K562 (cell line): ENCODE measurements at regions not wholly inside any gene's neighbourhood (a gene's known extent, or its start where the extent isn't known, plus 50 kb on each side); places are given as distances from the start of the nearest gene placed in this dataset.

Source experiments
- ATAC-seq: fragments of 200-7000 bp; cut with Tn5 transposase; 3 replicates; pipeline ENCODE4 v1.9.1; 2020; ENCODE audit warnings: moderate library complexity
- BruUV-seq: library from RNA; stranded (reverse); fragments of 400-500 nt; replicated peaks from 2 replicates; lab custom pipeline; 2021; lab: Mats Ljungman, UMichigan
- CTCF ChIA-PET: fragments of 300-600 bp; formaldehyde crosslinking; extraction: SDS; loops from one replicate; lab custom pipeline; 2021; ENCODE audit warnings: low intra/inter-chr PET ratio; lab: Yijun Ruan, JAX
- POLR2A ChIA-PET: fragments of 300-600, 350-650 bp; sonication (Branson Sonifier 250); formaldehyde crosslinking; extraction: SDS; loops from one replicate; lab custom pipeline; 2021; ENCODE audit warnings: antibody characterized with exemption, inconsistent platforms; lab: Yijun Ruan, JAX
- DNase-seq, 4 experiments: peaks; one replicate each; pipeline versions ENCODE4 v3.0.0 to v3.0.0-alpha.2; 2011 to 2018; ENCODE audit warnings: low spot score in 3 of 4, mixed read lengths in 3 of 4; ENCODE audit errors: extremely low read depth in 1 of 4
- FAIRE-seq: peaks from 2 replicates; lab custom pipeline; 2011; peaks lifted over from hg19 to GRCh38; lab: Jason Lieb, UNC
- H2AFZ ChIP-seq: 2 replicates; pipeline ENCODE4 v1.6.0; 2011; ENCODE audit warnings: low read depth, low read length, control low read depth, inconsistent platforms
- H3K27ac ChIP-seq: fragments of 200-600 bp; 3 replicates; pipeline ENCODE4 v1.8.0; 2011; ENCODE audit warnings: low read depth, mild to moderate bottlenecking, control low read depth, inconsistent platforms, low read length, moderate library complexity, mixed read lengths; ENCODE audit errors: extremely low read depth
- H3K27me3 ChIP-seq, 2 experiments: fragments of 300-600 bp in 1 of 2; 2 replicates in 1 of 2; 3 replicates in 1 of 2; pipeline versions ENCODE4 v1.6.0 to v1.8.0; 2011; ENCODE audit warnings: inconsistent platforms in 2 of 2, low read length in 2 of 2, mild to moderate bottlenecking in 1 of 2, mixed read lengths in 1 of 2, moderate library complexity in 1 of 2; ENCODE audit not compliant: control insufficient read depth in 2 of 2, insufficient read depth in 2 of 2
- H3K36me3 ChIP-seq: fragments of 300-600 bp; 3 replicates; pipeline ENCODE4 v1.8.0; 2011; ENCODE audit warnings: mild to moderate bottlenecking, low read length, inconsistent platforms; ENCODE audit not compliant: control insufficient read depth, insufficient read depth
- H3K4me1 ChIP-seq, 2 experiments: fragments of 200-600 bp in 1 of 2; replicated peaks in 1 of 2; 2 replicates in 1 of 2; 3 replicates in 1 of 2; pipeline versions ENCODE4 v1.5.1 to v1.8.0; 2011; ENCODE audit warnings: inconsistent platforms in 2 of 2, low read length in 2 of 2, mild to moderate bottlenecking in 1 of 2, mixed read lengths in 1 of 2, moderate library complexity in 1 of 2; ENCODE audit not compliant: control insufficient read depth in 2 of 2, insufficient read depth in 2 of 2
- H3K4me2 ChIP-seq: 2 replicates; pipeline ENCODE4 v1.6.1; 2011; ENCODE audit warnings: low read length, control low read depth, inconsistent platforms, mixed read lengths; ENCODE audit not compliant: insufficient read depth
- H3K4me3 ChIP-seq: fragments of 200-600 bp; sonication (generic), shearing (Covaris generic); 2 replicates; pipeline ENCODE4 v1.5.1; 2016; ENCODE audit warnings: control low read depth, inconsistent platforms
- H3K79me2 ChIP-seq: fragments of 200-600 bp; 3 replicates; pipeline ENCODE4 v1.8.0; 2011; ENCODE audit warnings: low read length, inconsistent platforms; ENCODE audit not compliant: control insufficient read depth, insufficient read depth
- H3K9ac ChIP-seq, 2 experiments: 2 replicates each; pipeline versions ENCODE4 v1.6.0 to v1.6.1; 2011; ENCODE audit warnings: low read depth in 2 of 2, low read length in 2 of 2, control low read depth in 1 of 2, inconsistent platforms in 1 of 2, mild to moderate bottlenecking in 1 of 2, mixed read lengths in 1 of 2; ENCODE audit not compliant: insufficient read depth in 1 of 2
- H3K9me1 ChIP-seq: one replicate; pipeline ENCODE4 v1.6.0; 2011; ENCODE audit warnings: inconsistent platforms, mild to moderate bottlenecking, low read length, moderate library complexity; ENCODE audit not compliant: control insufficient read depth, insufficient read depth
- H3K9me3 ChIP-seq: replicated peaks from 2 replicates; pipeline ENCODE4 v1.5.1; 2011; ENCODE audit warnings: low read depth, low read length, inconsistent platforms; ENCODE audit not compliant: control insufficient read depth, insufficient read depth
- H4K20me1 ChIP-seq: replicated peaks from 2 replicates; pipeline ENCODE4 v1.6.1; 2011; ENCODE audit warnings: low read length, inconsistent platforms, mixed read lengths; ENCODE audit not compliant: control insufficient read depth, insufficient read depth
- ETV6 ChIP-seq, 3 experiments: fragments of 150-350 bp in 1 of 3; sonication (generic) in 1 of 3; formaldehyde crosslinking in 1 of 3; IDR thresholded peaks; 2 replicates each; pipeline versions ENCODE4 v1.6.1 to v1.8.0; 2014 to 2022; ENCODE audit warnings: borderline replicate concordance in 2 of 3, low read depth in 2 of 3, antibody characterized with exemption in 1 of 3, low read length in 1 of 3, mild to moderate bottlenecking in 1 of 3, missing genetic modification reagents in 1 of 3
- FOXJ3 ChIP-seq: sonication (generic); formaldehyde crosslinking; IDR thresholded peaks from 2 replicates; pipeline ENCODE4 v1.4.0; 2020; ENCODE audit warnings: mild to moderate bottlenecking, missing genetic modification reagents
- HMBOX1 ChIP-seq: sonication (generic); IDR thresholded peaks from 2 replicates; pipeline ENCODE4 v1.6.1; 2016
- MEIS2 ChIP-seq: fragments of 450-650 bp; IDR thresholded peaks from 2 replicates; pipeline ENCODE4 v1.6.1; 2014; ENCODE audit warnings: mild to moderate bottlenecking; ENCODE audit not compliant: partially characterized antibody
- WGBS: fragments of 100-300 bp; shearing (Covaris generic); methylation state at CpG from one replicate; pipeline ENCODE4 v1.1.6; 2016; ENCODE audit warnings: low coverage, mixed read lengths; ENCODE audit not compliant: insufficient coverage; ENCODE audit errors: missing lambda C conversion rate; 5-methylcytosine and 5-hydroxymethylcytosine counted together
- in situ Hi-C: fragments of 300-500 bp; cut with MboI; formaldehyde crosslinking; loops from 4 replicates; pipeline ENCODE4 v1.15.0; 2018; ENCODE audit warnings: inconsistent platforms, mixed read lengths
- intact Hi-C: fragments of 100-400 bp; cut with micrococcal nuclease; formaldehyde crosslinking; loops from 2 replicates; pipeline ENCODE4 v1.14.2; 2022

GRCh38 chr11:119490253-119491006 lies 67.5 kb upstream of the THY1 start:
- CTCF ChIA-PET = no interaction called here
- POLR2A ChIA-PET = no interaction called here
- FAIRE-seq = no peak
- H3K9ac ChIP-seq = no peak overlapping the region
- no peak for ATAC-seq
- no peaks in the 10 kb centered on the region for H3K9me1 ChIP-seq
- no peak overlapping the region for H2AFZ ChIP-seq
- peaks cover 3 to 66% of the 10 kb centered on the region in 2 experiments; a peak in 4 of 5 replicates for H3K27me3 ChIP-seq
- H3K27ac ChIP-seq = no peak overlapping the region
- WGBS = 4% methylated on average over 24 of the region's 24 CpGs
- H3K79me2 ChIP-seq = no peaks in the 10 kb centered on the region
- no peaks in the 10 kb centered on the region for H3K36me3 ChIP-seq
- peaks cover 6% of the 10 kb centered on the region; the same call in 1 of the 2 replicates for H4K20me1 ChIP-seq
- intact Hi-C loops (no loop called here), in situ Hi-C loops (no loop called here)
- no peak overlapping the region for H3K4me2 ChIP-seq
- no peaks in the 10 kb centered on the region for H3K4me1 ChIP-seq
- no peak overlapping the region for H3K4me3 ChIP-seq
- BruUV-seq = no TSS peak
- no peak for DNase-seq
- H3K9me3 ChIP-seq = no peaks in the 10 kb centered on the region
- TF ChIP-seq HMBOX1 (peak; percentile 93), FOXJ3 (CRISPR knock-in tag) (no peak), MEIS2 (no peak), ETV6 (IDR thresholded peaks at IDR 0.05; ENCODE audit: borderline replicate concordance in 1 of 2, low read depth in 2 of 2, low read length in 1 of 2) (no peak), ETV6 (CRISPR knock-in tag; IDR thresholded peaks at IDR 0.05; ENCODE audit: borderline replicate concordance) (no peak)
- TF ChIP-seq, all 486 proteins: peak for 1
